GM18870 (cell line): ENCODE measurements at regions not wholly inside any gene's neighbourhood (a gene's known extent, or its start where the extent isn't known, plus 50 kb on each side); places are given as distances from the start of the nearest gene placed in this dataset.

ENCODE experiments used
- ATAC-seq: cut with Tn5 transposase; IDR thresholded peaks from one replicate; pipeline ENCODE4 v1.9.1; 2021; ENCODE audit warnings: moderate library complexity; ENCODE audit not compliant: unreplicated experiment

DNA sequence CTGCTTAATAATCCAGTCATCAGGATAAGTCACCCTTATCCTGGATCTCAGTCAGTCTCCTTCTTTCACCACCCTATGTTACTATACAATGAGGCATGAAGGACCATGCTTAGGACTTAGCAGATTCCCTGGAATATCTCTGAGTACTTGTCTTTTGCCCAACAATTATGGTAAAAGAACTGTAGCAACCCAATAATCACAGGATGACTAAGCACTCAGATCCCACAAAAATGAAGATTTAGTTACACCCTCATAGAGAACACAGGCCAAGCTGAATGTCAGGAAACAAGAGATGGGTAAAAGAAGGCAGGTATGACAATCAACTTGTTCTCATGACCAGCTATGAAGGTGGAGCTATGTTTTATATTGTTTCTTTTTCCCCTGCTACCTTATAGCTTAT is 91.4 kb downstream of the EDN1 start:
- ATAC-seq, result no peak

DNA sequence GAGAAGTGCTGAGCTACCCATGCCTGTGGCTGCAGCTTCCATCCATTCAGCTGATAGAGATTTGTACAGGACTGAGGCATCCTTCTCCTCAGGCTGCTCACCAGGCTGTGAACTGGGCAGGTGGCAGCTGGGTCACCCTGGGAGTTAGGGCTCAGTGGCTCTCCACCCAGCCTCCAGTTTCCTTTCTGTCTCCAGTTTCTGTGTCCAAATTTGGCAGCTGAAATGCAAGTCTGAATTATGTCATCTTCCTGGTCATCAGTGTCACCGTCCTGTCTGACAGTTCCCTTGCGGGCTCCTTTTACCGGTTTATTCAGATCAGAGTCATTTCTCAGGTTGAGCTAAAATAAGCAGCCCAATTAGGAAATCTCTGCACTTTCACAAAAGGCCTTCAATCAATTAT is 93.3 kb downstream of the EDN1 start:
- ATAC-seq, result peak; percentile 92

DNA sequence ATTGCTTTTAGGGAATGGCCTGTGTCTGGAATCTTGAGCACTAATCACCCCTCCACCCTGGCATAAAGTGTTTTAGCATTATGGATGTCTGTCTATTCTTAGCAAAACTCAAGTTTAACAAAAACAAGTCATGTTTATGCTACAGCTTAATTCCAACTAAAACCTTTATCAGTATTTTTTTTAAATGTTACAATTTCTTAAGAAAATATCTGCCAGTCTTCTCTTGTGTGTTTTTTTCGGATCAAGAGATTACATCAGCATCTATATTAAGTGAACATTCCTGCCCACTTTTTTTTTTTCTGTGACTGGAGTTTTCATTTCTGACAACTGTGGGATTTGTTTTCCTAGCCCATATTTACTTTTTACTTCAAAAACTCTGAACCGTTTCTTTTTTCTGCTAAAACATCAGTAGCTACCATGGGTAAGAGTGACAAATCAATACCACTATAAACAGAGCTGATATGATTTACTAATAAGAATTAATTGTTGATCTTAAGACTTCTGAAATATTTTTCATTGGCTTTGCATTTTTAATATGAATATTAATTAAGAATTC is 94.3 kb downstream of the EDN1 start:
- no peak for ATAC-seq

DNA sequence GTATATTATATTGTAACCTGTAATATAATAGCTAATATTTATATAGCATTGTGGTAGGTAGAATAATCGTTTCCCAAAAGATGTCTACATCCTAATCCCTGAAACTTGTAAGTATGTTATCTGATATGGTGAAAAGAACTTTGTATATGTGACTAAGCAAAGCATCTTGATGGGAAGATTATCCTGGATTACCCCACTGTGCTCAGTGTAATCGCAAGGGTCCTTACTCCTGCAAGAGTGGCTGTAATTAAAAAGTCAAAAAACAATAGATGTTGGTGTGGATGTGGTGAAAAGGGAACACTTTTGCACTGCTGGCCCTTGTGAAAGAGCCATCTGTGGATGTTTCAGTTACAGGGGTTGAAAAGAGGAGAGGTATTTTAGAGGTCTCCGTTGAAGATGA is 95.2 kb downstream of the EDN1 start:
- ATAC-seq, result no peak

DNA sequence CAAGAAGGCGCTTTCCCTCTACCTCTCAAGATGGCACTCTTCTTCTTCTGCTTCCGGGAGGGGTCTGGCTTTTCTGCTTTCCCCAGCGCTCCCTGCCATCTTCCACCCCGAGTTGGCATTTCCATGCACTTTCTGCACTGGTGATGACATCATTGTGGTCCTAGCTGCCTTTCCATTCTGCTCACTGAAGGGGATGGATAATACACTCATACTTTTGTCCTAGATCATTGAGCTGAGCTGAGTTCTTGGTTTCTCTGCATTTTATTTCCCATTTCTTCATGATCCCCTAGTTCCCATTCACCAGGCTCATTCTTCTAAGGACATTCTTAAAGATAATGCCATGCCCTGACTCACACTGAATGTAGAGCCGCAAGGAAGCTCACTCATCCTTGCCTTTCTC is 96.7 kb downstream of the EDN1 start:
- no peak for ATAC-seq

DNA sequence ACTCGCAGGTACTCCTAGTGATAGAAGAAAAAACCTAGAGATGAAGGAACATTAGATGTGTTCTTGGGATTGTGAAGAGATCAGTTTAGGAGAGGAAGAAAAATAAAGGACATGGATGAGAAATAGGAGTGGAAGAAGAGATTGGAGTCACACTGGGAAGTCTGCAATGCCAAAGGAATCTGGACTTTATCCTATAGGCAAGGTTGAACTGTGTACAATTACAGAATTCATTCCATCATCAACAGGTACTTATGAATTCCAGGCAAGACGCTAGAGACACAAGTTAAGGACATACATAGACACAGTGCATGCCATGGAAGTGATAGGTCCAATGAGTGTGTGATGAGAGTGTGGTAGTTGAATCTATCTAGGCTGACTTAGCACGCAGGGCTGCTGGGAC is 101.3 kb downstream of the EDN1 start:
- ATAC-seq, result no peak

DNA sequence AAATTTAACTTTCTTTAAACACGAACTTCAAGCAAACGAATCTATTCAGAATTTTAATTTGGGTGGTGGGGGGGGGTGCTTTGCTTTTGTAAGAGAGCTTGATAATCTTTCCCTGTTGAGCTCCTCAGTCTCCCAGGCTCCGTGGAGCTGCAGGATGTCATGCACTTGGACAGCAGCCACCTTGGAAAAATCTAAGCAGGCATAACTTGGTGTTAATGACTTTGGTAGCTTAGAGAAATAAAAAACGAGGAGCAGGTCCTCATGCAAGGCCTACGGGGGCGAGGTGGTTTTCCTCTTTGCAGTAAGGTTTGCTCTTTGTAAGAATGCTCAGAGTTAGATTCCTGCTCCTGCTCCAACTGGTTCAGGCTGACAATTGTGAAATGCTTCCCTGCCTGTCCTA is 102.3 kb downstream of the EDN1 start:
- no peak for ATAC-seq

DNA sequence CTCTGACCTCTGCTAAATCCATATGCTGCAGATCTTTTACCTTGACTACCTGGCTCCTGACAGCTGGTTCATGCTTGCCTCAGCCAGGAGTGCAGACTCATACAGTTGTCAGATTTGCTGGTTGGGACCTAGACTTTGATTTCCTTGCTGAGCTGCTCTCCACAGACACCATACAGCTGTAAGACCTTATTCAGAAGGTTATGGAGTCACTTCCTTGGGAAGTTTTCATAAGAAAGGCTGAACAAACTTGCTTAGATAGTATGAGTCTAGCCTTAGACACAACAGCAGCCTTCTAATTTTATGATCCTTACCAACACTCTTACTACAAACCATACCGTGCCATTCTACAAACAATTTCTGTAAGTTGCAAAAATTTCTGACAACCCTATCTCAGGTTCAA is 102.9 kb downstream of the EDN1 start:
- ATAC-seq, result no peak

DNA sequence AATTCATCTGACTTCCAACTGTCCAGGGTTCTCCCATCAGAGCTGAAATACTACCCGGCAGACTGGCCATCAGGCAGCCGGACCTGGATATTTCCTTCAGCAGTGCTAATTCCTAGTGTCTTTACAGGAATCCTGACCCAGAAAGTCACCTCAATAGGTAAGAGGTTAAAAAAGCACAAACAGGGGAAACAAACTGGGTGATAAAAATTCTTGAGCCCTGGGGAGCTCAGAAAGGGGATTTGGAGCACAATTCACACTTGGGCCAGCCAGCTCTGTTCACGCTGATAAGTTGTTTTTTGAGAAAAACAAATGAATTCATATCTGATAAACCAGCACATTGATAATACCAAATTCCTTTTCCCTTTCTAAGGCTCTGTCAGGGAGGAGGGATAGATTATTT is 104.0 kb downstream of the EDN1 start:
- no peak for ATAC-seq

DNA sequence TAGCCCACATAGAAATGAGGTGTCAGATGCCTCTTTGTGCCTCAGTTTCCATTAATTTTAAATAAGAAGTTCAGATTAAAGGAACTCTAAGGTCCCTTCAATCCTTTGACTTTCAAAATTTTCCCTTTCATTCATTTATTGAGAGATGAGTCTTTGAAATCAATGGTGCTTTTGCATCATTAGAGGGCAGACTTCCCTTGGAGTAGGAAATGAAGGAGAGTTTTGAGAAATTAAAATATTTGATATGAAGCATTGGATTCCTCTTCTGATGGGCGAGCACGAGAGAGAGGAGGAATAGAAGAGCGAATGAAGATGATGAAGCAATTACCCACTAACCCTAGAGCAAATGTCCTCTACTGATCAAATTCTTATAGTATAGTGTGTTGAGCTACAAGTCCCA is 105.7 kb downstream of the EDN1 start:
- ATAC-seq, result no peak

DNA sequence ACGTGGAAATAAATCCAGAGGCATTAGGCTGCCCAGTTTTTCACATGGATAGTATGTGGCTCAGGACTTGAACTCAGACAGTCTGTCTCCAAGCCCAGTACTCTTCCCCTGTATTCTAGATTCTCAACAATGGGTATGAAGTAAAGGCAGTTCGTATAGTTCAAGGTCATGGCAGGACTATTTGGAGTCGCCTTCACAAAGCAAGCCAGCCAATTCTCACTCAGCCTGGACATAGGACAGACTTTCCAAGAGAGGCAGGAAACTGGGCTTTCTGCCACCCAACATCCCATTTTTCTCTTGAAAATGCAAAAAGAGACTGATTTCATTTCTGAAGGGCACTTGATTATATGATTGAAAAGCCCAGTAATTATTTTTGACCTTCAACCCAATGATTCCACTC is 111.0 kb downstream of the EDN1 start:
- no peak for ATAC-seq

DNA sequence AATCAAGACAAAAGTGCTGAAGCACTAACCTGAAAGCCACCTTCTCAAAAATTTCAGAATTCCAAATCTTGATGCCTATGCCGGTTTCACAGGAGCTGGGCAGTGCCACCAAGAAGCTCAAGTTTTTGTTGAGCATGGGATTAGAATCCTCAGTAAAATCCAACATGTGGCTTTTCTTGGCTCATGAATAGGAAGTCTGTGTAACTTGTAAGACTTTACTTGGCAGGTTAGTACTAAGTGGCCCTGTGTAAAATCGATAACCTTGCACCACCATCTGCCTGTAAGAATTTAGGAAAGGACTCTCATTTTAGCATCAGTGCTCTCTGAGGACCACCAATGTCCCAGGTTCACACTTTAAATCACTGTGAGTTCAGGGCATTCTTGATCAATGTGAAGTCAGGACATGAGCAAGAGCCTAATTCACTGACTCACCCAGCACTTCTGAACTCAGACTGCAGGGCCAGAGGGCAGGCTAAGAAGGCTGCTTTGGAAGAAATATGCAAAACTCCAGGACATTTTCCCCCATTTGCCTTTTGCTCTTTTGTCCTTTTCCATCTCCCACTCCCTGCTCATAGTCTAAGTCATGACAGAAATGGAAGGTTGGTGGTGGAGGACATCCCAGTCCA is 113.2 kb downstream of the EDN1 start:
- ATAC-seq, result no peak

DNA sequence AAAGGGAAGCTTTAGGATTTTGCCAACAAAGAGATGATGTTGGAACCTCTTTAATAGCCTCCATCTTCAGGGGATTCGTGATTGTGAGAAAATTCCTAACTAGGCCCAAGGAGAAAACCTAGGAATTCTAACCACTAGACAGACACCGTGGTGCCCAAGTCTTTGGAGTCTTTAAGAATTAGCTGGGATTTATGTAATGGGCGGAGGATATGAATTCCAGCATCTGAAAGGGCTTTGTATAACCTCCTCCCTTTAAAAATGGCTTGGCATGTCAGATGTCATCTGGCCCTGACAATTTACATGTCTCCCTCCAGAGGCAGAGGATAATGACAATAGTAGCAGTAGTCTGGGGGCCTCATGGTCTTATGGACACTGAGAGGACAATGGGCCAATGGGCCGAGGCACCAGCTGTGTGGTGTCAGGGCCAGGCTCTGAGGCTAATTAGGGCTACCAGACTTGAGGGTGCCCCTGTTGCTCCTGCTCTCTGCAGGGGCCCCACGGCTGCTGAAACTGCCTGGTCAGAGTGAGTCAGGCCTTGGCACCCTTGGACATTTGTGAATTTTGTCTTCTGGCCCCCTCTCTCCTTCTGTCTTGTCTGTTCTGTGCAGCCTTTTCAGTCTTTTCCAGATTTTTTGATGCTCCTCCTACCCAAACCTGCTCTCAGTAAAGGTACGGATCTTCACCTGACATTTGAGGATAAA is 113.9 kb downstream of the EDN1 start:
- no peak for ATAC-seq

DNA sequence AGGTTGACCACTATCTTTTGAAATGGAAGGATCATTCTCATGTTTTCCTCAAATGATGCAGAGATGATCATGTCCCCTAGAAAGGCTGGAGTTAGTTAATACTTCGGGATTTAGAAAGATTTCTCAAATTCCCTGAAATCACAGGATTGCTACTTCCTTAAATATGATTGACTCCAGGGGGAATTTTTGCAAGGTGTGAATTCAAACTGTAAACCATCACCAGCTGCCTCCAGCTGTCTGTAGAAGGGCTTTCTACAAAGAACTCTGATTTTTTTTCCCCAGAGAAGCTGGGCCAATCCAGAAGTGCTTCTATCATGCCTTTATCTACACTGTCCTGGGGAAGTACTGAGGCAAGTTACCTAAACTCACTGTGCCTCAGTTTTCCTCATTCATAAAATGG is 114.5 kb downstream of the EDN1 start:
- no peak for ATAC-seq

DNA sequence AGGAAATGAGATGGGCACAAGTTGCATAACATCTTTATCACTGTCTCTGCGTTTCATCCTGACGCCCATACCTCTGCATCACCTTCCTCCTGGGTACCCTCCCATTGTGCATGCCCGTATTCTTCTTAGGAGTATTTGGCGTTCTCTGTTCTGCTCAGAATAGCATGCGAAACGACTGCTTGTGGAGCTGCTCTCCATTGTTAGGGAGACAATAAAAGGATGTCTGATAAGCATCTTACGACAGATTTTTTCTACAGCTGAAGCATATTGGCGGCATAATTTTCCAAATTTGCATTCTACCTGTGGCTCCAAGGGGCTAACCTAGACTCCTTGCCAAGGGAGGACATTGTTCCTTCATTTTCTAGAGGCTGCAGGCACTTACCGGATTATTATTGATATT is 118.6 kb downstream of the EDN1 start:
- ATAC-seq, result no peak

DNA sequence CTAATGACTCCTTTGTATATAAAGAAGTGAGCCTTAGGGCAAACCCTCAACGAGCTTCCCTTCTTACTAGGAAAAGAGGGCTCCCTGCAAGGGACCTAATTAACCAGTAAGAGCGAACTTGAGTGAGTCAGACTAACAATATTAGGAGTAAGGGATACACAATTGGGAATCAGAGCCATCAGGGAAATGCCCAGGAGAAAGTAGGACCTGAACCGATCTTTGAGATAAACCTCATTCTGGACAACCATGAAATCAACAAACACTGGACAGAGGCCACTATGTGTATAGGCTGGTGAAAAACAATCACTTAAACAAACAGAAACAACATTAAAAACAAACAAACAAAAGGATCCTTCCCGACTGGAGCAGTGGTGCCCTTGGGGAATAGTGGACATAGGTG is 120.8 kb downstream of the EDN1 start:
- no peak for ATAC-seq

DNA sequence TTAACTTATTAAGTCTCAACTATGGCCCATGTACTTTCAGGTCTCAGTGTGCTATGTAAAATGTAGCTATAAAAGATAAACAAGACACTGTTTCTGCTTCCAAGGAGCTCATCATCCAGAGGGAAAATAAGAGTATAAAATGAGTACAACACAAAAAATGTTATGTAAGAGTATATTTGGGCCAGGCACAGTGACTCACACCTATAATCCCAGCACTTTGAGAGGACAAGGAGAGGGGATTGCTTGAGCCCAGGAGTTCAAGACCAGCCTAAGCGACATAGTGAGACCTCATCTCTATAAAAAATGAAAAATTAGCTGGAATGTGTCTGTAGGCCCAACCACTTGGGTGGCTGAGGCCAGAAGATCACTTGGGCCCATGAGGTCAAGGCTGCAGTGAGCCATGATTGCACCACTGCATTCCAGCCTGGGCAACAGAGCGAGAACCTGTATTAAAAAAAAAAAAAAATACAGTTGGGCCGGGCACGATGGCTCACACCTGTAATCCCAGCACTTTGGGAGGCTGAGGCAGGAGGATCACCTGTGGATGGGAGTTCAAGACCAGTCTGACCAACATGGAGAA is 124.0 kb downstream of the EDN1 start:
- ATAC-seq, result no peak

DNA sequence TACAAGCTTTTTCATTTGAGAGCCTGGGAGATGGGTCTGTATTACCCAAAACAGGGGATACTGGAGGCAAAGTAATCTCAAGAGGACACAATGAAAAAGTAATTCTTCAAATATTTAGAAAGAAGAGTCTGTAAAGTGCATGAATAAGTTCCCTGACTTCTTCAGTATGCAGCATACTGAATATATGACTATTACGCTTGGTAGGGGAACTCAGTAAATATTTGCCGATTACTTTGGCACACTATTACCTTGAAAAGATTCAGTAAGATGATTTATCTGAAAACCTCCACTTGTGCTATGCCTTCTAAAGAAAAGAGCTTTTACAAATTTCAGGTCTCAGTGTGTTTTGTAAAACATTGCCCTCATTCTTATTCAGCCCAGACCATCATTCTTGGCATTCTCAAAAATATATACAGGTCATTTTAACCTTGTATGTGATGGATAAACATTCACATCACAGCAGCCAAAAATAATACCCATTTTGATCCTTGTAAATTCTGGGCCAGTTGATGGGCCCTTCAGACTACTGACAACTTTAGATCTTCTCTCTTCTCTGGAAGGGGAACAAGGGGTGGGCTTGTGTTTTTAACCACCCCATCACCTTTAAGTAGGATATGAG is 125.9 kb downstream of the EDN1 start:
- no peak for ATAC-seq

DNA sequence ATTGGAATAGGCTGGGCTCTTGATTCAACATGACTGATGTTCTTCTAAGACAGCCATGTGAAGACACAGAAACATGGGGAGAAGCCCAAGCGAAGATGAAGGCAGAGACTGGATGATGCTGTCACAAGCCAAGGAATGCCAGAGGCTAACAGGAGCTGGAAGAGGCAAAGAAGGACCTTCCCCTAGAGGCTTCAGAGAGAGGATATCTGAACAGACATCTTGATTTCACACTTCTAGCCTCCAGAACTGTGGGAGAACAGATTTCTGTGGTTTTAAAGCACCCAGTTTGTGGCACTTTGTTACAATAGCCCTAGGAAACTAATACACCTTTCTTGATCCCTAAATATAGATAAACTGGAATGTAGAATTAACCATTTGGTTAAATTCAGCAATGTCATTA is 127.0 kb downstream of the EDN1 start:
- ATAC-seq, result no peak

DNA sequence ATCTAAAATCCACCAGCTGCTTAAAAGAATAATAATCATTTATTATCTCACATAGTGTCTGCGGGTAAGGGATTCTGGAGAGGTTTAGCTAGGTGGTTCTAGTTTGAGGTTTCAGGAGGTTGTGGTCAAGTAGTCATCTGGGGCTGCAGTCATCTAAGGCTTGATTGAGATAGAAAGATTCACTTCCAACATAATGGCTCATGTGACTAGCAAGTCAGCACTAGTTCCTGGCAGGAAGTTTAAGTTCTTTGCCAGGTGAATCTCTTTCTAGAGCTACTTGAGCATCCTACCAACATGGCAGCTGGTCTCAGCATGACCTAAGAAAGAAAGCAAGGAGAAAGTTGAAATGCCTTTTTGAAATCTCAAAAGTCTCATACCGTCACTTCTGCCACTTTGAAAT is 128.8 kb downstream of the EDN1 start:
- ATAC-seq, result no peak

DNA sequence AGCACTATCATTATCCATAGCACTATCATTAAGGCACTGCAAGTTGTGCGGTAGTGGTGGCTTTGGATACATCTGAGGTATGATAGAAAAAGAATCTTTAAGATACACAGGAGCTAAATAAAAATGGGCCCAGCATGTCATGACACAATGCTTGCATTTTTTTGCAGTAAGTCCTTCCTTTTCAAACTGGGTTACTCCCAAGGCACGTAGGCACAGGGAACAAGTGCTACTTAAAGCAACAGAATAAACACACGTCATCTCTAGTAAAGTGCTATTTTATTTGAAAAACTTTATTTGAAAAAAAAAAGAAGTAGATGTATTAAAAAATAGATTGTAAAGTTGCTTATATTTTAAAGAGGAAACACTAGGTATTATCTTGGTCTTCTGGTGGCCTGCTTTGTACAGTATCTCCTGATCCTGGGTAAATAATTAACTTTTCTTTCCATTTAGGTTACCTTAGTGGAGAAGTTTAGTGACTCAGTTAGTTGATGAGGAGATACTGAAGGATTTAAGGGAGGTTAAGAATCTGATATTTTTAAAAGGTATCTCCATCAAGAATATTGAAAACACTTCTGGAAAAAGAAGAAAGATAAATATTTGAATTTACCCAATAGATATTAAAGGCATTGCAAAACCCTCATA is 129.6 kb downstream of the EDN1 start:
- ATAC-seq, result no peak

DNA sequence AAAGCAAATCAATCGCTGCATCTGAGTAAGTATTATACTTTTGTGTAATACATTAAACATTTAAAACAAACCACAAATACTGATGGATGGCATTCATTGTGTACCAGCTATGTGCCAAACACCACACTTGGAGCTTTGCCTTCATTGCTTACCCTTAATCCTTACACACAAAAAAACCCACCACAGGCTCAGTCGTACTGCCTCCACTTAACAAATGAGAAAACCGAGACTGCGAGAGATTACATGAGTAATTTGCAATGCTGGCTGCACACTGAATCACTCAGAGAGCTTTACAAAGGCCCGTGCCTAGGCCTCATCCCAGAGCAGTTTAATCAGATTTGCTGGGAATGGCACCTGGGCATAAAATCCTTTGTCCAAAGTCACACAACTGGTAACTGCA is 130.5 kb downstream of the EDN1 start:
- no peak for ATAC-seq
